Skeletal muscle satellite cell (primary cell): ENCODE measurements at regions not wholly inside any gene's neighbourhood (a gene's known extent, or its start where the extent isn't known, plus 50 kb on each side); places are given as distances from the start of the nearest gene placed in this dataset.
"Not testable (repeated sequence)": the region's sequence is repeated elsewhere in the genome, so short reads cannot be mapped to it uniquely, and the experiment has no call there.

Experiments
- H3K27me3 ChIP-seq: 2 replicates; pipeline ENCODE4 v1.7.0; 2013; ENCODE audit warnings: low read length; ENCODE audit not compliant: control insufficient read depth, insufficient read depth
- H3K36me3 ChIP-seq: 2 replicates; pipeline ENCODE4 v1.7.0; 2013; ENCODE audit warnings: mild to moderate bottlenecking, control low read depth, low read length; ENCODE audit not compliant: insufficient read depth
- H3K4me1 ChIP-seq: 2 replicates; pipeline ENCODE4 v1.7.0; 2013; ENCODE audit warnings: low read length; ENCODE audit not compliant: control insufficient read depth, insufficient read depth
- H3K4me2 ChIP-seq: 2 replicates; pipeline ENCODE4 v1.7.0; 2013; ENCODE audit warnings: mild to moderate bottlenecking, low read length
- H3K4me3 ChIP-seq: 2 replicates; pipeline ENCODE4 v1.7.0; 2013; ENCODE audit warnings: low read length
- H3K9ac ChIP-seq: 2 replicates; pipeline ENCODE4 v1.7.0; 2013; ENCODE audit warnings: mild to moderate bottlenecking, low read depth, low read length, moderate library complexity
- H3K9me3 ChIP-seq: replicated peaks from 2 replicates; pipeline ENCODE4 v1.7.0; 2013; ENCODE audit warnings: mild to moderate bottlenecking, control low read depth, low read length

- H3K9ac ChIP-seq, H3K4me3 ChIP-seq, H3K9me3 ChIP-seq, H3K36me3 ChIP-seq, H3K4me1 ChIP-seq, H3K4me2 ChIP-seq: not testable (repeated sequence)
- peaks cover 38% of the 10 kb centered on the region for H3K27me3 ChIP-seq
These were observed 174.1 kb upstream of the IRF2BP2 start for GRCh38 chr1:234784108-234784507.

- Histone ChIP-seq H3K9ac (no peak overlapping the region), H3K9me3 (no peaks in the 10 kb centered on the region), H3K27me3 (peaks cover 51% of the 10 kb centered on the region), H3K4me2 (no peak overlapping the region), H3K4me1 (no peaks in the 10 kb centered on the region), H3K4me3 (no peak overlapping the region), H3K36me3 (no peaks in the 10 kb centered on the region)
These were observed 172.8 kb upstream of the IRF2BP2 start for GRCh38 chr1:234782791-234783190.

- no peak overlapping the region for H3K9ac ChIP-seq
- no peaks in the 10 kb centered on the region for H3K9me3 ChIP-seq
- no peaks in the 10 kb centered on the region for H3K36me3 ChIP-seq
- H3K27me3 ChIP-seq: peaks cover 56% of the 10 kb centered on the region
- no peak overlapping the region for H3K4me3 ChIP-seq
- no peak overlapping the region for H3K4me2 ChIP-seq
- no peaks in the 10 kb centered on the region for H3K4me1 ChIP-seq
These were observed 172.2 kb upstream of the IRF2BP2 start for GRCh38 chr1:234782105-234782751.

- Histone ChIP-seq H3K36me3 (no peaks in the 10 kb centered on the region), H3K4me3 (no peak overlapping the region), H3K9me3 (no peaks in the 10 kb centered on the region), H3K27me3 (peaks cover 64% of the 10 kb centered on the region), H3K4me1 (no peaks in the 10 kb centered on the region), H3K9ac (no peak overlapping the region), H3K4me2 (no peak overlapping the region)
These were observed 171.5 kb upstream of the IRF2BP2 start for GRCh38 chr1:234781241-234782065.

- H3K36me3 ChIP-seq: no peaks in the 10 kb centered on the region
- H3K4me1 ChIP-seq: no peaks in the 10 kb centered on the region
- peaks cover 65% of the 10 kb centered on the region for H3K27me3 ChIP-seq
- no peak overlapping the region for H3K4me3 ChIP-seq
- H3K9me3 ChIP-seq: no peaks in the 10 kb centered on the region
- H3K9ac ChIP-seq: no peak overlapping the region
- no peak overlapping the region for H3K4me2 ChIP-seq
These were observed 170.7 kb upstream of the IRF2BP2 start for GRCh38 chr1:234780531-234781162.

- H3K36me3 ChIP-seq: no peaks in the 10 kb centered on the region
- no peak overlapping the region for H3K4me3 ChIP-seq
- H3K9me3 ChIP-seq: no peaks in the 10 kb centered on the region
- no peak overlapping the region for H3K4me2 ChIP-seq
- no peaks in the 10 kb centered on the region for H3K4me1 ChIP-seq
- H3K9ac ChIP-seq: no peak overlapping the region
- H3K27me3 ChIP-seq: peaks cover 65% of the 10 kb centered on the region
These were observed 170.1 kb upstream of the IRF2BP2 start for GRCh38 chr1:234780112-234780511.

GRCh38 chr1:234779600-234779999 is 169.6 kb upstream of the IRF2BP2 start:
- H3K27me3 ChIP-seq: peaks cover 65% of the 10 kb centered on the region
- not testable (repeated sequence) for H3K9ac ChIP-seq, H3K9me3 ChIP-seq, H3K4me1 ChIP-seq, H3K4me3 ChIP-seq, H3K36me3 ChIP-seq, H3K4me2 ChIP-seq

- Histone ChIP-seq H3K9ac (no peak overlapping the region), H3K36me3 (no peaks in the 10 kb centered on the region), H3K4me1 (no peaks in the 10 kb centered on the region), H3K27me3 (peaks cover 65% of the 10 kb centered on the region), H3K9me3 (no peaks in the 10 kb centered on the region), H3K4me3 (no peak overlapping the region), H3K4me2 (no peak overlapping the region)
These were observed 169.2 kb upstream of the IRF2BP2 start for GRCh38 chr1:234779160-234779538.

GRCh38 chr1:234778221-234779159 is 168.5 kb upstream of the IRF2BP2 start:
- Histone ChIP-seq H3K4me3 (no peak overlapping the region), H3K9me3 (no peaks in the 10 kb centered on the region), H3K4me2 (no peak overlapping the region), H3K4me1 (no peaks in the 10 kb centered on the region), H3K36me3 (no peaks in the 10 kb centered on the region), H3K27me3 (peaks cover 65% of the 10 kb centered on the region), H3K9ac (no peak overlapping the region)

GRCh38 chr1:234777856-234778220 is 167.9 kb upstream of the IRF2BP2 start:
- Histone ChIP-seq H3K36me3 (no peaks in the 10 kb centered on the region), H3K9me3 (no peaks in the 10 kb centered on the region), H3K4me2 (no peak overlapping the region), H3K9ac (no peak overlapping the region), H3K4me1 (peaks cover under 1% of the 10 kb centered on the region), H3K4me3 (no peak overlapping the region), H3K27me3 (peaks cover 61% of the 10 kb centered on the region)
